H9 (cell line): ENCODE measurements at regions not wholly inside any gene's neighbourhood (a gene's known extent, or its start where the extent isn't known, plus 50 kb on each side); places are given as distances from the start of the nearest gene placed in this dataset.
"Not testable (repeated sequence)": the region's sequence is repeated elsewhere in the genome, so short reads cannot be mapped to it uniquely, and the experiment has no call there.

ENCODE experiments used
- DNase-seq: peaks from one replicate; pipeline ENCODE4 v3.0.0-alpha.2; 2017
- H2AFZ ChIP-seq: one replicate; pipeline ENCODE4 v1.6.1; 2013; ENCODE audit warnings: mild to moderate bottlenecking, low read length, control low read depth, moderate library complexity
- H2AK5ac ChIP-seq: 2 replicates; pipeline ENCODE4 v1.6.1; 2013; ENCODE audit warnings: low read length, control low read depth, mixed read lengths; ENCODE audit not compliant: insufficient read length
- H2BK120ac ChIP-seq: one replicate; pipeline ENCODE4 v1.6.1; 2013; ENCODE audit warnings: low read depth, mild to moderate bottlenecking, low read length, control low read depth, inconsistent platforms; ENCODE audit not compliant: poor library complexity, severe bottlenecking
- H2BK12ac ChIP-seq: 2 replicates; pipeline ENCODE4 v1.6.1; 2013; ENCODE audit warnings: low read length, control low read depth, mixed read lengths, low read depth; ENCODE audit not compliant: insufficient read length
- H2BK15ac ChIP-seq: 2 replicates; pipeline ENCODE4 v1.6.1; 2013; ENCODE audit warnings: low read depth, low read length, control low read depth
- H2BK20ac ChIP-seq: one replicate; pipeline ENCODE4 v1.6.1; 2013; ENCODE audit warnings: low read depth, mild to moderate bottlenecking, low read length, control low read depth, inconsistent platforms; ENCODE audit not compliant: poor library complexity, severe bottlenecking
- H2BK5ac ChIP-seq: 2 replicates; pipeline ENCODE4 v1.6.1; 2013; ENCODE audit warnings: low read length, control low read depth, mixed read lengths; ENCODE audit not compliant: insufficient read length
- H3K14ac ChIP-seq: 2 replicates; pipeline ENCODE4 v1.6.1; 2013; ENCODE audit warnings: low read length, control low read depth; ENCODE audit not compliant: insufficient read depth
- H3K18ac ChIP-seq: 2 replicates; pipeline ENCODE4 v1.6.1; 2013; ENCODE audit warnings: low read depth, mild to moderate bottlenecking, mixed read lengths, low read length, control low read depth; ENCODE audit not compliant: insufficient read length
- H3K23ac ChIP-seq: 2 replicates; pipeline ENCODE4 v1.6.1; 2013; ENCODE audit warnings: low read length, control low read depth, mixed read lengths, low read depth; ENCODE audit not compliant: insufficient read length
- H3K23me2 ChIP-seq: 2 replicates; pipeline ENCODE4 v1.6.1; 2013; ENCODE audit warnings: low read depth, mild to moderate bottlenecking, mixed read lengths, low read length, control low read depth; ENCODE audit not compliant: insufficient read length, poor library complexity, severe bottlenecking
- H3K27ac ChIP-seq: 2 replicates; pipeline ENCODE4 v1.5.1; 2013; ENCODE audit warnings: low read length, control low read depth, mixed read lengths, low read depth; ENCODE audit not compliant: insufficient read length
- H3K27me3 ChIP-seq: 2 replicates; pipeline ENCODE4 v1.6.1; 2013; ENCODE audit warnings: low read length, control low read depth, inconsistent platforms; ENCODE audit not compliant: insufficient read depth
- H3K4ac ChIP-seq: 2 replicates; pipeline ENCODE4 v1.6.1; 2013; ENCODE audit warnings: low read depth, mild to moderate bottlenecking, control low read depth, inconsistent platforms, low read length, moderate library complexity
- H3K4me1 ChIP-seq: 2 replicates; pipeline ENCODE4 v1.6.1; 2013; ENCODE audit warnings: low read length, control low read depth, inconsistent platforms; ENCODE audit not compliant: insufficient read depth
- H3K4me2 ChIP-seq: 2 replicates; pipeline ENCODE4 v1.6.1; 2013; ENCODE audit warnings: low read length, control low read depth, mixed read lengths; ENCODE audit not compliant: insufficient read length, insufficient read depth
- H3K56ac ChIP-seq: 2 replicates; pipeline ENCODE4 v1.6.1; 2013; ENCODE audit warnings: low read depth, mild to moderate bottlenecking, mixed read lengths, low read length, control low read depth; ENCODE audit not compliant: insufficient read length
- H3K79me1 ChIP-seq: 2 replicates; pipeline ENCODE4 v1.6.1; 2013; ENCODE audit warnings: low read depth, mild to moderate bottlenecking, moderate library complexity, low read length, control low read depth, inconsistent platforms; ENCODE audit not compliant: insufficient read depth, poor library complexity, severe bottlenecking
- H3K79me2 ChIP-seq: 2 replicates; pipeline ENCODE4 v1.6.1; 2013; ENCODE audit warnings: low read length, control low read depth, inconsistent platforms; ENCODE audit not compliant: insufficient read depth
- H3K9ac ChIP-seq: 2 replicates; pipeline ENCODE4 v1.6.1; 2013; ENCODE audit warnings: low read length, control low read depth, mixed read lengths; ENCODE audit not compliant: insufficient read length; ENCODE audit errors: extremely low read depth
- H3K9me3 ChIP-seq: one replicate; pipeline ENCODE4 v1.6.1; 2013; ENCODE audit warnings: low read depth, low read length, inconsistent platforms; ENCODE audit not compliant: control insufficient read depth
- H3T11ph ChIP-seq: one replicate; pipeline ENCODE4 v1.6.1; 2013; ENCODE audit warnings: mild to moderate bottlenecking, low read length, control low read depth, inconsistent platforms
- H4K20me1 ChIP-seq: one replicate; pipeline ENCODE4 v1.6.1; 2013; ENCODE audit not compliant: control insufficient read depth, insufficient read length, insufficient read depth
- H4K5ac ChIP-seq: 2 replicates; pipeline ENCODE4 v1.6.1; 2013; ENCODE audit warnings: low read depth, mild to moderate bottlenecking, mixed read lengths, low read length, control low read depth; ENCODE audit not compliant: insufficient read length
- H4K8ac ChIP-seq: replicated peaks from 2 replicates; pipeline ENCODE4 v1.6.1; 2013; ENCODE audit warnings: low read length, control low read depth, mixed read lengths, low read depth; ENCODE audit not compliant: insufficient read length
- H4K91ac ChIP-seq: 2 replicates; pipeline ENCODE4 v1.6.1; 2013; ENCODE audit warnings: low read depth, mild to moderate bottlenecking, moderate library complexity, mixed read lengths, low read length, control low read depth; ENCODE audit not compliant: insufficient read length
- H3K27ac Mint-ChIP-seq, 3 experiments: 2 replicates in 2 of 3; 3 replicates in 1 of 3; pipeline ENCODE4 v1.8.0; 2020 to 2021; ENCODE audit warnings: mixed read lengths in 3 of 3, mild to moderate bottlenecking in 1 of 3, moderate library complexity in 1 of 3
- H3K27me3 Mint-ChIP-seq: 2 replicates; pipeline ENCODE4 v1.8.0; 2021; ENCODE audit warnings: low read depth, mild to moderate bottlenecking, moderate library complexity, mixed read lengths
- H3K36me3 Mint-ChIP-seq, 3 experiments: 2 replicates in 2 of 3; 3 replicates in 1 of 3; pipeline ENCODE4 v1.8.0; 2020 to 2021; ENCODE audit warnings: low read depth in 3 of 3, mixed read lengths in 3 of 3; ENCODE audit not compliant: insufficient read depth in 1 of 3
- H3K4me1 Mint-ChIP-seq, 2 experiments: 2 replicates each; pipeline ENCODE4 v1.8.0; 2020; ENCODE audit warnings: mixed read lengths in 2 of 2
- H3K4me3 Mint-ChIP-seq, 2 experiments: 2 replicates in 1 of 2; 3 replicates in 1 of 2; pipeline ENCODE4 v1.8.0; 2020 to 2021; ENCODE audit warnings: mild to moderate bottlenecking in 2 of 2, mixed read lengths in 2 of 2, moderate library complexity in 1 of 2
- H3K9me3 Mint-ChIP-seq, 2 experiments: 2 replicates in 1 of 2; 3 replicates in 1 of 2; pipeline ENCODE4 v1.8.0; 2020; ENCODE audit warnings: mild to moderate bottlenecking in 2 of 2, mixed read lengths in 2 of 2, moderate library complexity in 1 of 2
- WGBS: extraction: QIAGEN DNeasy Blood & Tissue Kit; methylation state at CpG from one replicate; pipeline ENCODE4 v1.1.7; 2013; ENCODE audit warnings: missing lambda C conversion rate, low lambda C conversion rate, mixed read lengths; ENCODE audit not compliant: insufficient read length; ENCODE audit errors: extremely low coverage; 5-methylcytosine and 5-hydroxymethylcytosine counted together

DNA sequence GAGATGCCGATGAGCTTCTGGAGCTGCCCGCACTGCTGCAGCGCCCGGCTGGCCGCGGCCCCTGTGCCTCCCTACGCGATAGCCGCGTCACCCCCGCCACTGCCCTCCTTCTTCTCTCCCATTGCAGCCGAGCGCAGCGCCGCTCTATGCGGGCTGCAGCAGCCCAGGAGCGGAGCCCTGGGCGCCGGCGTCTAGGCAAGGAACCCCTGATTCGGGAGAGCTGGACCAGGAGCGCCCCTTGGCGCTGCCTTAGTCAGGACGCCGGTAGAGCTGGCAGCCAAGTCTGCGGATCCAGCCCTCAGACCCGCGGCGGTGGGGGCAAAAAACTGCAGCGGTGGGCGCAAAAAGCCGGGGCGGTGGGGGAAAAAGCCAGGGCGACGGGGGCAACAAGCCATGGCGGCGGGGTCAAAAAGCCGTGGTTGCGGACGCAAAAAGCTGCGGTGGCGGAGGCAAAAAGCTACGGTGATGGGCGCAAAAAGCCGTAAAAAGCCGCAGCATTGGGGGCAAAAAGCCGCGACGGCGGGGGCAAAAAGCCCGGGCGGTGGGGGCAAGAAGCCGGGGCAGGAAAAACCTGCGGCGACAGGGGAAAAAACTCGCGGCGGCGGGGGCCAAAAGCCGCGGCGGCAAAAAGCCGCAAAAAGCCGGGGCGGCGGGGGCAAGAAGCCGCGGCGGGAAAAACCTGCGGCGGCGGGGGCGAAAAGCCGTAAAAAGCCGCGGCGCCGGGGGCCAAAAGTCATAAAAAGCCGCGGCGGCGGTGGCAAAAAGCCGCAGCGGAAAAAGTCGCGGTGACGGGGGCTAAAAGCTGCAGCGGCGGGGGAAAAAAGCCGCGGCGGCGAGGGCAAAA is 1668.6 kb downstream of the RPIA start:
- H2AFZ ChIP-seq, H2BK5ac ChIP-seq, H3K9ac ChIP-seq, H3T11ph ChIP-seq, H2BK12ac ChIP-seq, DNase-seq, H3K56ac ChIP-seq, H2BK20ac ChIP-seq, H3K4me3 Mint-ChIP-seq, H3K14ac ChIP-seq, H2BK15ac ChIP-seq, H4K8ac ChIP-seq, H3K4me1 ChIP-seq, H3K27me3 ChIP-seq, H3K36me3 Mint-ChIP-seq, H3K79me1 ChIP-seq, H3K18ac ChIP-seq, H3K23ac ChIP-seq, H4K91ac ChIP-seq, H3K27ac ChIP-seq, H2BK120ac ChIP-seq, H3K4me2 ChIP-seq, H3K27me3 Mint-ChIP-seq, H2AK5ac ChIP-seq, H3K27ac Mint-ChIP-seq, H3K23me2 ChIP-seq, H4K20me1 ChIP-seq, H3K4me1 Mint-ChIP-seq, H4K5ac ChIP-seq, H3K4ac ChIP-seq, H3K79me2 ChIP-seq, H3K9me3 ChIP-seq: not testable (repeated sequence)
- H3K9me3 Mint-ChIP-seq = peaks cover 9 to 17% of the 10 kb centered on the region in 2 experiments
- no CpG with 5 or more reads among the region's 93 CpGs for WGBS

DNA sequence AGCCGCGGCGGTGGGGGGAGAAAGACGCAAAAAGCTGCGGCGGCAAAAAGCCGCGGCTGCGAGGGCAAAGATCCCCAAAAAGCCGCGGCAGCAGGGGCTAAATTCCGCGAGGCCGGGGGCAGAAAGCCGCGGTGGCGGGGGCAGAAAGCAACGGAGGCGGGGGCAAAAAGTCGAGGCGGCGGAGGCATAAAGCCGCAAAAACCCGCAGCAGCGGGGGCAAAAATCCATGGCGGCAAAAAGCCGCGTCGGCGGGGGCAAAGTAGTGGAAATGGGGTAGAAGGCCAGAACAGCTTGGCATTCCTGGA is 1669.2 kb downstream of the RPIA start:
- H3K4me2 ChIP-seq, H3T11ph ChIP-seq, H2BK20ac ChIP-seq, H3K9me3 ChIP-seq, H2AK5ac ChIP-seq, H3K4ac ChIP-seq, H4K5ac ChIP-seq, H4K91ac ChIP-seq, DNase-seq, H2AFZ ChIP-seq, H4K8ac ChIP-seq, H3K56ac ChIP-seq, H2BK120ac ChIP-seq, H2BK15ac ChIP-seq, H3K27me3 ChIP-seq, H2BK12ac ChIP-seq, H3K4me1 Mint-ChIP-seq, H3K14ac ChIP-seq, H3K27me3 Mint-ChIP-seq, H3K4me3 Mint-ChIP-seq, H3K23ac ChIP-seq, H3K4me1 ChIP-seq, H2BK5ac ChIP-seq, H3K36me3 Mint-ChIP-seq, H3K27ac ChIP-seq, H3K23me2 ChIP-seq, H3K79me2 ChIP-seq, H3K18ac ChIP-seq, H3K79me1 ChIP-seq, H4K20me1 ChIP-seq, H3K27ac Mint-ChIP-seq, H3K9ac ChIP-seq: not testable (repeated sequence)
- peaks cover 14 to 21% of the 10 kb centered on the region in 2 experiments for H3K9me3 Mint-ChIP-seq
- WGBS = no CpG with 5 or more reads among the region's 30 CpGs
